ENCODE measurements at regions not wholly inside any gene's neighbourhood (a gene's known extent, or its start where the extent isn't known, plus 50 kb on each side); places are given as distances from the start of the nearest gene placed in this dataset.

DNA sequence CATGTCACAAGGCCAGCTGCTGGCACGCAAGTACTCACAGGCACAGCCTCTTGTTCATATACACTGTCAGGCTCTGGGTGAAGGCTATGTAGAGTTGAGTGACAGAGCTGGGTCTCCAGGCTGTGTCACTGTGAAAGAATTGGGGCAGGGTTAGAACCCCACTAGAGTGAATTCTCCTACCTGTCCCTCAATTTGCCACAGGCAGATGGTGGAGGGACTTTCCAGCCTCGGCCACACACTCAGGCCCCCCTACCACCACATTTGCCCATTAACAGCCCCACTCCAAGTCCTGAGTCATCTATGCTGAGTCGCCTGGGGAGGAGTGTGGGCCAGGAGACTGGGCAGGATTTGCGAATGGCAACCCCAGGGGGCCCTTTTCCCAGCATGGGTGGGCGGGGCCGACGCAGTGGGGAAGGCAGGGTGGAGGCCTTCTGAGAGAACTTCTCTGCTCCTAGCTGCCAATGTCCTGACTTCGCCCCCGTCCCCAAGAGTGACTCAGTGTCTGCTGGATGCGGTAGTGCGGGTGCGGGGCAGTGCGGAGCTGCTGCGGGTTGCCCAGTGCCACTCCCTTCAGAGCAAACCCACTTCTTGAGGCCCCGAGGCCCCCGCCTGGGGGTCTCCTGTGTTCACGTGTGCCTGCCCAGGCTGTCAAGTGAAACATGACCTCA is 50.3 kb upstream of the PSD2 start:
- H3K4me3 ChIP-seq (ENCODE audit: low read depth, low read length), result no peak overlapping the region
- DNase-seq (ENCODE audit: extremely low spot score), result no peak
- WGBS, result 44% methylated on average over 17 of the region's 17 CpGs
- H3K36me3 ChIP-seq (ENCODE audit: insufficient read depth), result no peaks in the 10 kb centered on the region
- H3K4me1 ChIP-seq (ENCODE audit: insufficient read depth), result no peaks in the 10 kb centered on the region
- no peak overlapping the region for H3K27ac ChIP-seq (ENCODE audit: low read depth)

DNA sequence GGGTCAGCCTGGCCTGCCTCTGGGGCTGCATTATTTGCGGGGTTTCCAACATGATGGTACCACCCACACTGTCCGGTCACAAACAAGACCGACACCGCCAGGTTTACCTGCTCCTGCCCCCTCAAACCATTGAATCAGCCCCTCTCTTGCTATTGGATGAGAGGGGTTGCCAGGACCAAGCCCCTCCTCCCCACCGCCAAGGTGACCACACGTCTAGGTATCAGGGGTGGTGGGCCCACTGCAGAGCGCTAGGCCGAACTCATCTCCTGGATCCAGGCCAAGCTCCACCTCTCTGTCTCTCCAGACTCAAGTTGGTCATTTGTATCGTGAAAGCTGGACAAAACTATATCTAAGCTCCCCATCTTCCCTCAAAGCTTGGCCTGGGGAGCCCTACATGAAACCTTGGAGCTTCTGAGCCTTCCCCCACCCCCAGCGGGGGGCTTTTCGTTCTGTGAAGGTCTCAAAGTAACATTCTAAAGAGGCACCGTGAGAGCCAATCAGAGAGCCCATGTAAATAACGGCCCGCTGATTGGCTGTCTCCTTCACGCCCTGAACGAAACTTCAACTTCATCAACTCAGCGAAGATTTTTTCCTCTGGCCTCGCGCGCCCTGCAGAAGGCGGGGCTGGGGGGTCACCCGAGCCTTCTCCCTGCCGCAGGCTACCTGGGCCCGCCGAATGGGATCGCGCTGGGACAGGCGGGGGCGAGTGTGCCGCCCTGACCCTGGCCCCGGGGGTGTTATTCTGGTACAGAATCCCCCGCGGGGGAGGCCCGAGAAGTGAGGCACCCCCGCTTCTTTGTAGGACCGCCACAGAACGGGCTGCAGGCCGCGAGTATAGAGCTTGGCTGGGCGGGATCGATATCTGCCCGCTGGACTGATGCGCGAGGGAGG is 49.6 kb upstream of the PSD2 start:
- H3K4me3 ChIP-seq (ENCODE audit: low read depth, low read length), result peak overlapping the region; percentile 36
- H3K27ac ChIP-seq (ENCODE audit: low read depth), result no peak overlapping the region
- WGBS, result 8% methylated on average over 44 of the region's 44 CpGs

More for the DNA sequence above, 49.6 kb upstream of the PSD2 start:
- H3K36me3 ChIP-seq (ENCODE audit: insufficient read depth), result no peaks in the 10 kb centered on the region
- peak; percentile 60 for DNase-seq (ENCODE audit: extremely low spot score)
- H3K4me1 ChIP-seq (ENCODE audit: insufficient read depth), result no peaks in the 10 kb centered on the region

Data from urinary bladder (tissue), 3 donors.